ENCODE measurements at regions not wholly inside any gene's neighbourhood (a gene's known extent, or its start where the extent isn't known, plus 50 kb on each side); places are given as distances from the start of the nearest gene placed in this dataset.

- no peak for DNase-seq (ENCODE audit: low spot score)
- no peaks in the 10 kb centered on the region for H3K27me3 Mint-ChIP-seq (ENCODE audit: insufficient read depth, low read depth)
- Histone ChIP-seq H3K79me2 (ENCODE audit: low read depth) (no peaks in the 10 kb centered on the region), H3K9me3 (ENCODE audit: low read depth) (no peaks in the 10 kb centered on the region), H3K9ac (no peak overlapping the region), H3K4me2 (no peak overlapping the region), H4K20me1 (ENCODE audit: low read depth) (no peaks in the 10 kb centered on the region), H3K27ac (no peak overlapping the region), H3K36me3 (no peaks in the 10 kb centered on the region), H2AFZ (replicated peaks) (no peak overlapping the region), H3K27me3 (no peaks in the 10 kb centered on the region), H3F3A (ENCODE audit: low read depth) (no peaks in the 10 kb centered on the region), H3K4me3 (no peak overlapping the region), H3K4me1 (no peaks in the 10 kb centered on the region)
- H3K9me3 Mint-ChIP-seq, result no peaks in the 10 kb centered on the region
- no peak overlapping the region for H3K4me3 Mint-ChIP-seq
- no peak overlapping the region for H3K27ac Mint-ChIP-seq
- TF ChIP-seq EZH2 (IDR thresholded peaks at IDR 0.05), result no peak
- TF ChIP-seq CTCF (IDR thresholded peaks at IDR 0.05), result no peak
- no peak for TF ChIP-seq EZH2phosphoT487 (IDR thresholded peaks at IDR 0.05)
- H3K4me1 Mint-ChIP-seq, result no peaks in the 10 kb centered on the region
- H3K36me3 Mint-ChIP-seq, result no peaks in the 10 kb centered on the region
These were observed 334.0 kb downstream of the TRIB2 start for GRCh38 chr2:13050764-13051163.

- no peaks in the 10 kb centered on the region for H3K27me3 ChIP-seq
- no peaks in the 10 kb centered on the region for H3K27me3 Mint-ChIP-seq (ENCODE audit: insufficient read depth, low read depth)
- H4K20me1 ChIP-seq (ENCODE audit: low read depth), result no peaks in the 10 kb centered on the region
- no peak overlapping the region for H3K27ac Mint-ChIP-seq
- no peak overlapping the region for H3K4me3 Mint-ChIP-seq
- no peaks in the 10 kb centered on the region for H3F3A ChIP-seq (ENCODE audit: low read depth)
- no peak for DNase-seq (ENCODE audit: low spot score)
- no peak overlapping the region for H3K4me3 ChIP-seq
- no peak overlapping the region for H3K9ac ChIP-seq
- H3K4me1 ChIP-seq, result no peaks in the 10 kb centered on the region
- H3K4me2 ChIP-seq, result no peak overlapping the region
- no peak overlapping the region for H3K27ac ChIP-seq
- H3K4me1 Mint-ChIP-seq, result no peaks in the 10 kb centered on the region
- H3K79me2 ChIP-seq (ENCODE audit: low read depth), result no peaks in the 10 kb centered on the region
- no peaks in the 10 kb centered on the region for H3K9me3 ChIP-seq (ENCODE audit: low read depth)
- H3K36me3 ChIP-seq, result no peaks in the 10 kb centered on the region
- H3K36me3 Mint-ChIP-seq, result no peaks in the 10 kb centered on the region
- no peak overlapping the region for H2AFZ ChIP-seq (replicated peaks)
- H3K9me3 Mint-ChIP-seq, result no peaks in the 10 kb centered on the region
- TF ChIP-seq EZH2 (IDR thresholded peaks at IDR 0.05) (no peak), CTCF (IDR thresholded peaks at IDR 0.05) (no peak), EZH2phosphoT487 (IDR thresholded peaks at IDR 0.05) (no peak)
These were observed 335.8 kb downstream of the TRIB2 start for GRCh38 chr2:13052547-13052946.

GRCh38 chr2:13056259-13056843, 339.6 kb downstream of the TRIB2 start:
- H3K4me1 Mint-ChIP-seq, result no peaks in the 10 kb centered on the region
- Histone ChIP-seq H3K4me1 (no peaks in the 10 kb centered on the region), H2AFZ (replicated peaks) (no peak overlapping the region), H3K9ac (no peak overlapping the region), H3K27ac (no peak overlapping the region), H3K4me3 (no peak overlapping the region), H3K4me2 (no peak overlapping the region), H3K9me3 (ENCODE audit: low read depth) (no peaks in the 10 kb centered on the region), H3F3A (ENCODE audit: low read depth) (no peaks in the 10 kb centered on the region), H3K79me2 (ENCODE audit: low read depth) (no peaks in the 10 kb centered on the region), H3K36me3 (no peaks in the 10 kb centered on the region), H4K20me1 (ENCODE audit: low read depth) (no peaks in the 10 kb centered on the region), H3K27me3 (no peaks in the 10 kb centered on the region)
- no peaks in the 10 kb centered on the region for H3K27me3 Mint-ChIP-seq (ENCODE audit: insufficient read depth, low read depth)
- H3K9me3 Mint-ChIP-seq, result no peaks in the 10 kb centered on the region
- no peaks in the 10 kb centered on the region for H3K36me3 Mint-ChIP-seq
- H3K27ac Mint-ChIP-seq, result no peak overlapping the region
- TF ChIP-seq CTCF (IDR thresholded peaks at IDR 0.05), result peak; percentile 57
- no peak for TF ChIP-seq EZH2phosphoT487 (IDR thresholded peaks at IDR 0.05)
- H3K4me3 Mint-ChIP-seq, result no peak overlapping the region
- DNase-seq (ENCODE audit: low spot score), result peak; percentile 19
